G401 (cell line): ENCODE measurements at regions not wholly inside any gene's neighbourhood (a gene's known extent, or its start where the extent isn't known, plus 50 kb on each side); places are given as distances from the start of the nearest gene placed in this dataset.
"Not testable (repeated sequence)": the region's sequence is repeated elsewhere in the genome, so short reads cannot be mapped to it uniquely, and the experiment has no call there.

Source experiments
- DNase-seq: peaks from one replicate; pipeline ENCODE4 v3.0.0-alpha.2; 2015; ENCODE audit warnings: low spot score
- in situ Hi-C: cut with HindIII; loops from 2 replicates; pipeline ENCODE4 v1.10.0; 2016; ENCODE audit warnings: low sequenced_read_pairs, mixed read lengths

- in situ Hi-C loops = no loop called here
- no peak for DNase-seq
Measured at GRCh38 chr1:222061711-222062359, 319.9 kb upstream of the DUSP10 start.

GRCh38 chr1:222060210-222060916 is 318.5 kb upstream of the DUSP10 start:
- in situ Hi-C loops = no loop called here
- DNase-seq = no peak

- DNase-seq = peak; percentile 15
- in situ Hi-C loops = no loop called here
Measured at GRCh38 chr1:222058249-222058648, 316.4 kb upstream of the DUSP10 start.

GRCh38 chr1:222057162-222057561 is 315.3 kb upstream of the DUSP10 start:
- DNase-seq = no peak
- in situ Hi-C loops = no loop called here

- in situ Hi-C loops = no loop called here
Measured at GRCh38 chr1:222054416-222054815, 312.5 kb upstream of the DUSP10 start.

GRCh38 chr1:222053790-222054294 is 312.0 kb upstream of the DUSP10 start:
- in situ Hi-C loops = no loop called here
- DNase-seq = no peak

More at GRCh38 chr1:222054416-222054815, 312.5 kb upstream of the DUSP10 start:
- no peak for DNase-seq

- DNase-seq, in situ Hi-C loops: not testable (repeated sequence)
Measured at GRCh38 chr1:222051311-222051710, 309.4 kb upstream of the DUSP10 start.

GRCh38 chr1:222049661-222050060 is 307.8 kb upstream of the DUSP10 start:
- in situ Hi-C loops, DNase-seq: not testable (repeated sequence)

- DNase-seq = no peak
- in situ Hi-C loops = no loop called here
Measured at GRCh38 chr1:222049176-222049575, 307.3 kb upstream of the DUSP10 start.

GRCh38 chr1:222048094-222048595 is 306.3 kb upstream of the DUSP10 start:
- in situ Hi-C loops = no loop called here

GRCh38 chr1:222047366-222047765 is 305.5 kb upstream of the DUSP10 start:
- no peak for DNase-seq
- in situ Hi-C loops = no loop called here

More at GRCh38 chr1:222048094-222048595, 306.3 kb upstream of the DUSP10 start:
- no peak for DNase-seq

GRCh38 chr1:222046684-222047263 is 304.9 kb upstream of the DUSP10 start:
- in situ Hi-C loops = no loop called here
- DNase-seq = no peak

- no peak for DNase-seq
- in situ Hi-C loops = no loop called here
Measured at GRCh38 chr1:222045786-222046185, 303.9 kb upstream of the DUSP10 start.

- in situ Hi-C loops = no loop called here
- no peak for DNase-seq
Measured at GRCh38 chr1:222045236-222045635, 303.3 kb upstream of the DUSP10 start.

GRCh38 chr1:222043444-222044292 is 301.8 kb upstream of the DUSP10 start:
- no peak for DNase-seq
- in situ Hi-C loops = no loop called here

GRCh38 chr1:222042120-222042519 is 300.2 kb upstream of the DUSP10 start:
- no peak for DNase-seq
- in situ Hi-C loops = no loop called here

- in situ Hi-C loops = no loop called here
- no peak for DNase-seq
Measured at GRCh38 chr1:222040955-222041354, 299.1 kb upstream of the DUSP10 start.

- DNase-seq = peak; percentile 14
- in situ Hi-C loops = no loop called here
Measured at GRCh38 chr1:222040121-222040805, 298.4 kb upstream of the DUSP10 start.

- in situ Hi-C loops = no loop called here
- no peak for DNase-seq
Measured at GRCh38 chr1:222038971-222039370, 297.1 kb upstream of the DUSP10 start.
